ENCODE measurements at regions not wholly inside any gene's neighbourhood (a gene's known extent, or its start where the extent isn't known, plus 50 kb on each side); places are given as distances from the start of the nearest gene placed in this dataset.

GRCh38 chr12:19775241-19775640 lies 335.9 kb downstream of the AEBP2 start:
- 0% methylated on average over 10 of the region's 15 CpGs for WGBS (ENCODE audit: insufficient coverage, low coverage, missing lambda C conversion rate)
- FAIRE-seq, result no peak

More at GRCh38 chr12:19775241-19775640, 335.9 kb downstream of the AEBP2 start:
- Histone ChIP-seq H3K4me1 (replicated peaks in 1 of 2; ENCODE audit: control insufficient read depth in 2 of 2, insufficient read depth in 2 of 2, low read length in 2 of 2) (no peaks in the 10 kb centered on the region), H3K4me2 (ENCODE audit: insufficient read depth, low read length) (no peak overlapping the region), H3K9me3 (replicated peaks; ENCODE audit: control insufficient read depth, insufficient read depth, low read depth, low read length) (no peaks in the 10 kb centered on the region), H3K36me3 (ENCODE audit: control insufficient read depth, insufficient read depth, low read length) (no peaks in the 10 kb centered on the region), H2AFZ (ENCODE audit: low read depth, low read length) (no peak overlapping the region), H3K4me3 (no peak overlapping the region), H3K9ac (ENCODE audit: insufficient read depth in 1 of 2, low read depth in 2 of 2, low read length in 2 of 2) (no peak overlapping the region), H3K27me3 (ENCODE audit: control insufficient read depth in 2 of 2, insufficient read depth in 2 of 2, low read length in 2 of 2) (no peaks in the 10 kb centered on the region), H3K79me2 (ENCODE audit: control insufficient read depth, insufficient read depth, low read length) (no peaks in the 10 kb centered on the region), H3K27ac (ENCODE audit: extremely low read depth, low read depth, low read length) (no peak overlapping the region), H3K9me1 (ENCODE audit: control insufficient read depth, insufficient read depth, low read length) (no peaks in the 10 kb centered on the region), H4K20me1 (replicated peaks; ENCODE audit: control insufficient read depth, insufficient read depth, low read length) (no peaks in the 10 kb centered on the region)
- ATAC-seq (no peak), DNase-seq (ENCODE audit: extremely low read depth in 1 of 4, low spot score in 3 of 4) (no peak)
- BruUV-seq (replicated peaks), result no TSS peak
- intact Hi-C loops (cut with micrococcal nuclease), result no loop called here
- ChIA-PET CTCF (ENCODE audit: low intra/inter-chr PET ratio) (no interaction called here), POLR2A (no interaction called here)
- in situ Hi-C loops (cut with MboI), result no loop called here
- TF ChIP-seq FOXO4 (CRISPR knock-in tag; IDR thresholded peaks at IDR 0.05) (no peak), LEF1 (IDR thresholded peaks at IDR 0.05) (no peak), ZBTB7A (IDR thresholded peaks at IDR 0.05; ENCODE audit: borderline replicate concordance, control insufficient read depth, low read depth, low read length) (no peak), DNMT1 (IDR thresholded peaks at IDR 0.05) (no peak), ATF7 (IDR thresholded peaks at IDR 0.05) (no peak), CGGBP1 (CRISPR knock-in tag; IDR thresholded peaks at IDR 0.05) (no peak), HDGF (IDR thresholded peaks at IDR 0.05) (no peak), RBM15 (IDR thresholded peaks at IDR 0.05; ENCODE audit: insufficient read depth, low read length) (no peak), MGA (IDR thresholded peaks at IDR 0.05) (no peak)

All from K562 (cell line).